K562 (cell line): ENCODE measurements at regions not wholly inside any gene's neighbourhood (a gene's known extent, or its start where the extent isn't known, plus 50 kb on each side); places are given as distances from the start of the nearest gene placed in this dataset.

Source experiments
- ATAC-seq: fragments of 200-7000 bp; cut with Tn5 transposase; 3 replicates; pipeline ENCODE4 v1.9.1; 2020; ENCODE audit warnings: moderate library complexity
- BruUV-seq: library from RNA; stranded (reverse); fragments of 400-500 nt; replicated peaks from 2 replicates; lab custom pipeline; 2021; lab: Mats Ljungman, UMichigan
- CTCF ChIA-PET: fragments of 300-600 bp; formaldehyde crosslinking; extraction: SDS; loops from one replicate; lab custom pipeline; 2021; ENCODE audit warnings: low intra/inter-chr PET ratio; lab: Yijun Ruan, JAX
- POLR2A ChIA-PET: fragments of 300-600, 350-650 bp; sonication (Branson Sonifier 250); formaldehyde crosslinking; extraction: SDS; loops from one replicate; lab custom pipeline; 2021; ENCODE audit warnings: antibody characterized with exemption, inconsistent platforms; lab: Yijun Ruan, JAX
- DNase-seq, 4 experiments: peaks; one replicate each; pipeline versions ENCODE4 v3.0.0 to v3.0.0-alpha.2; 2011 to 2018; ENCODE audit warnings: low spot score in 3 of 4, mixed read lengths in 3 of 4; ENCODE audit errors: extremely low read depth in 1 of 4
- FAIRE-seq: peaks from 2 replicates; lab custom pipeline; 2011; peaks lifted over from hg19 to GRCh38; lab: Jason Lieb, UNC
- H2AFZ ChIP-seq: 2 replicates; pipeline ENCODE4 v1.6.0; 2011; ENCODE audit warnings: low read depth, low read length, control low read depth, inconsistent platforms
- H3K27ac ChIP-seq: fragments of 200-600 bp; 3 replicates; pipeline ENCODE4 v1.8.0; 2011; ENCODE audit warnings: low read depth, mild to moderate bottlenecking, control low read depth, inconsistent platforms, low read length, moderate library complexity, mixed read lengths; ENCODE audit errors: extremely low read depth
- H3K27me3 ChIP-seq, 2 experiments: fragments of 300-600 bp in 1 of 2; 2 replicates in 1 of 2; 3 replicates in 1 of 2; pipeline versions ENCODE4 v1.6.0 to v1.8.0; 2011; ENCODE audit warnings: inconsistent platforms in 2 of 2, low read length in 2 of 2, mild to moderate bottlenecking in 1 of 2, mixed read lengths in 1 of 2, moderate library complexity in 1 of 2; ENCODE audit not compliant: control insufficient read depth in 2 of 2, insufficient read depth in 2 of 2
- H3K36me3 ChIP-seq: fragments of 300-600 bp; 3 replicates; pipeline ENCODE4 v1.8.0; 2011; ENCODE audit warnings: mild to moderate bottlenecking, low read length, inconsistent platforms; ENCODE audit not compliant: control insufficient read depth, insufficient read depth
- H3K4me1 ChIP-seq, 2 experiments: fragments of 200-600 bp in 1 of 2; replicated peaks in 1 of 2; 2 replicates in 1 of 2; 3 replicates in 1 of 2; pipeline versions ENCODE4 v1.5.1 to v1.8.0; 2011; ENCODE audit warnings: inconsistent platforms in 2 of 2, low read length in 2 of 2, mild to moderate bottlenecking in 1 of 2, mixed read lengths in 1 of 2, moderate library complexity in 1 of 2; ENCODE audit not compliant: control insufficient read depth in 2 of 2, insufficient read depth in 2 of 2
- H3K4me2 ChIP-seq: 2 replicates; pipeline ENCODE4 v1.6.1; 2011; ENCODE audit warnings: low read length, control low read depth, inconsistent platforms, mixed read lengths; ENCODE audit not compliant: insufficient read depth
- H3K4me3 ChIP-seq: fragments of 200-600 bp; sonication (generic), shearing (Covaris generic); 2 replicates; pipeline ENCODE4 v1.5.1; 2016; ENCODE audit warnings: control low read depth, inconsistent platforms
- H3K79me2 ChIP-seq: fragments of 200-600 bp; 3 replicates; pipeline ENCODE4 v1.8.0; 2011; ENCODE audit warnings: low read length, inconsistent platforms; ENCODE audit not compliant: control insufficient read depth, insufficient read depth
- H3K9ac ChIP-seq, 2 experiments: 2 replicates each; pipeline versions ENCODE4 v1.6.0 to v1.6.1; 2011; ENCODE audit warnings: low read depth in 2 of 2, low read length in 2 of 2, control low read depth in 1 of 2, inconsistent platforms in 1 of 2, mild to moderate bottlenecking in 1 of 2, mixed read lengths in 1 of 2; ENCODE audit not compliant: insufficient read depth in 1 of 2
- H3K9me1 ChIP-seq: one replicate; pipeline ENCODE4 v1.6.0; 2011; ENCODE audit warnings: inconsistent platforms, mild to moderate bottlenecking, low read length, moderate library complexity; ENCODE audit not compliant: control insufficient read depth, insufficient read depth
- H3K9me3 ChIP-seq: replicated peaks from 2 replicates; pipeline ENCODE4 v1.5.1; 2011; ENCODE audit warnings: low read depth, low read length, inconsistent platforms; ENCODE audit not compliant: control insufficient read depth, insufficient read depth
- H4K20me1 ChIP-seq: replicated peaks from 2 replicates; pipeline ENCODE4 v1.6.1; 2011; ENCODE audit warnings: low read length, inconsistent platforms, mixed read lengths; ENCODE audit not compliant: control insufficient read depth, insufficient read depth
- CBX3 ChIP-seq, 2 experiments: IDR thresholded peaks; 1 replicate in 1 of 2; 2 replicates in 1 of 2; pipeline ENCODE4 v1.6.1; 2012; ENCODE audit warnings: inconsistent platforms in 2 of 2, low read length in 2 of 2, borderline replicate concordance in 1 of 2, control low read depth in 1 of 2
- FIP1L1 ChIP-seq: fragments of 200-400 bp; formaldehyde crosslinking; IDR thresholded peaks from 2 replicates; pipeline ENCODE4 v1.6.1; 2018; ENCODE audit warnings: mild to moderate bottlenecking, low read depth, low read length; ENCODE audit not compliant: poor library complexity, severe bottlenecking
- HCFC1 ChIP-seq: IDR thresholded peaks from 2 replicates; pipeline ENCODE4 v1.6.1; 2012; ENCODE audit warnings: low read depth, low read length, improper control_type of control experiment
- HMG20A ChIP-seq: fragments of 450-650 bp; formaldehyde crosslinking; conservative IDR thresholded peaks from 2 replicates; pipeline ENCODE4 v1.4.0; 2020; ENCODE audit warnings: mild to moderate bottlenecking, mixed read lengths
- MYBL2 ChIP-seq, 2 experiments: fragments of 450-650 bp in 1 of 2; sonication (generic) in 1 of 2; formaldehyde crosslinking in 1 of 2; IDR thresholded peaks; 2 replicates each; pipeline versions ENCODE4 v1.6.1 to v1.8.1; 2017 to 2022; ENCODE audit warnings: borderline replicate concordance in 1 of 2, inconsistent platforms in 1 of 2, low read depth in 1 of 2, mild to moderate bottlenecking in 1 of 2, missing genetic modification reagents in 1 of 2, moderate library complexity in 1 of 2
- TSC22D4 ChIP-seq: fragments of 450-650 bp; IDR thresholded peaks from 2 replicates; pipeline ENCODE4 v1.6.1; 2016; ENCODE audit warnings: missing genetic modification characterization, missing biosample characterization, control low read depth
- ZC3H4 ChIP-seq: sonication (generic); formaldehyde crosslinking; IDR thresholded peaks from 2 replicates; pipeline ENCODE4 v1.9.0; 2021; ENCODE audit warnings: missing genetic modification reagents, borderline replicate concordance
- ZNF77 ChIP-seq: fragments of 250-450 bp; sonication (Bioruptor Pico); IDR thresholded peaks from 2 replicates; pipeline ENCODE4 v1.5.0; 2020
- WGBS: fragments of 100-300 bp; shearing (Covaris generic); methylation state at CpG from one replicate; pipeline ENCODE4 v1.1.6; 2016; ENCODE audit warnings: low coverage, mixed read lengths; ENCODE audit not compliant: insufficient coverage; ENCODE audit errors: missing lambda C conversion rate; 5-methylcytosine and 5-hydroxymethylcytosine counted together
- in situ Hi-C: fragments of 300-500 bp; cut with MboI; formaldehyde crosslinking; loops from 4 replicates; pipeline ENCODE4 v1.15.0; 2018; ENCODE audit warnings: inconsistent platforms, mixed read lengths
- intact Hi-C: fragments of 100-400 bp; cut with micrococcal nuclease; formaldehyde crosslinking; loops from 2 replicates; pipeline ENCODE4 v1.14.2; 2022
- TF ChIP-seq, protein P1 (sequence below): IDR thresholded peaks from 2 replicates; pipeline ENCODE4 v1.6.1; 2012; ENCODE audit warnings: low read depth, low read length, improper control_type of control experiment, borderline replicate concordance
- TF ChIP-seq, protein P2 (sequence below): fragments of 450-650 bp; IDR thresholded peaks from 2 replicates; pipeline ENCODE4 v1.6.1; 2016; ENCODE audit warnings: borderline replicate concordance
- TF ChIP-seq, protein P3 (sequence below), 3 experiments: IDR thresholded peaks in 2 of 3; conservative IDR thresholded peaks in 1 of 3; 2 replicates each; pipeline ENCODE4 v1.5.1; 2011 to 2012; ENCODE audit warnings: low read length in 3 of 3, mild to moderate bottlenecking in 3 of 3, control low read depth in 2 of 3, improper control_type of control experiment in 1 of 3, inconsistent platforms in 1 of 3, low read depth in 1 of 3, mixed read lengths in 1 of 3, moderate library complexity in 1 of 3; ENCODE audit not compliant: insufficient read depth in 2 of 3
- TF ChIP-seq, protein P4 (sequence below): conservative IDR thresholded peaks from 2 replicates; pipeline ENCODE4 v1.6.1; 2011; ENCODE audit warnings: low read depth, mild to moderate bottlenecking, low read length; ENCODE audit not compliant: control insufficient read depth

DNA sequence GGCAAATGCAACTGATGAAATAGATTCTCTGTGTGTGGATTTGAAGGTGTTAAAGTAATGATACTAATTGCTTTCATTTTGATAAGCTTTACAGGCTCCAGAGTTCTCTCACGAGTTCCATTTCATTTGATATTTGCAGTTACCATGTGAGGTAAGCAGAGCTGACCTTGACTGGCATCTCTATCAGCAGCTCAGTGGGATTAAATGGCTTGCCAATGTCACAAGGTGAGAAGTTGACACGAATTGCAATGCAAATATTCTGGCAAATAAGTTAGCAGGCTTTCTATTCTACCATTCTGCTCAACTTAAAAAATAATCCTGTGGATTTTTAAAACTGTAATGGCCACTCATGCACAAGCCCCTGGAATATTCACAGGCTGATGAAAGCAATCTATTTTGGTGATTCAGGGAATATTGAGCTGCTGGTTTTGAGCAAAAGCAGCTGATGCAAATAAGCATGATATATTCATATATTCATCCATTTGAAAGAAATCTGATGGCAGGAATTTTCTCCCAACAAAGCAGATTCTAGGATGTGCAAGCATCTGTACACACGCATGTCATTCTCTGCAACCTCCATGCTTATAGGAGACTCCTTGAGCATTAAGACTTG lies 64.5 kb upstream of the ANKRD1 start (continued):
- TF ChIP-seq, protein P1, sequence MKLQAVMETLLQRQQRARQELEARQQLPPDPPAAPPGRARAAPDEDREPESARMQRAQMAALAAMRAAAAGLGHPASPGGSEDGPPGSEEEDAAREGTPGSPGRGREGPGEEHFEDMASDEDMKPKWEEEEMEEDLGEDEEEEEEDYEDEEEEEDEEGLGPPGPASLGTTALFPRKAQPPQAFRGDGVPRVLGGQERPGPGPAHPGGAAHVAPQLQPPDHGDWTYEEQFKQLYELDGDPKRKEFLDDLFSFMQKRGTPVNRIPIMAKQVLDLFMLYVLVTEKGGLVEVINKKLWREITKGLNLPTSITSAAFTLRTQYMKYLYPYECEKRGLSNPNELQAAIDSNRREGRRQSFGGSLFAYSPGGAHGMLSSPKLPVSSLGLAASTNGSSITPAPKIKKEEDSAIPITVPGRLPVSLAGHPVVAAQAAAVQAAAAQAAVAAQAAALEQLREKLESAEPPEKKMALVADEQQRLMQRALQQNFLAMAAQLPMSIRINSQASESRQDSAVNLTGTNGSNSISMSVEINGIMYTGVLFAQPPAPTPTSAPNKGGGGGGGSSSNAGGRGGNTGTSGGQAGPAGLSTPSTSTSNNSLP: no peak
- TF ChIP-seq, protein P2, sequence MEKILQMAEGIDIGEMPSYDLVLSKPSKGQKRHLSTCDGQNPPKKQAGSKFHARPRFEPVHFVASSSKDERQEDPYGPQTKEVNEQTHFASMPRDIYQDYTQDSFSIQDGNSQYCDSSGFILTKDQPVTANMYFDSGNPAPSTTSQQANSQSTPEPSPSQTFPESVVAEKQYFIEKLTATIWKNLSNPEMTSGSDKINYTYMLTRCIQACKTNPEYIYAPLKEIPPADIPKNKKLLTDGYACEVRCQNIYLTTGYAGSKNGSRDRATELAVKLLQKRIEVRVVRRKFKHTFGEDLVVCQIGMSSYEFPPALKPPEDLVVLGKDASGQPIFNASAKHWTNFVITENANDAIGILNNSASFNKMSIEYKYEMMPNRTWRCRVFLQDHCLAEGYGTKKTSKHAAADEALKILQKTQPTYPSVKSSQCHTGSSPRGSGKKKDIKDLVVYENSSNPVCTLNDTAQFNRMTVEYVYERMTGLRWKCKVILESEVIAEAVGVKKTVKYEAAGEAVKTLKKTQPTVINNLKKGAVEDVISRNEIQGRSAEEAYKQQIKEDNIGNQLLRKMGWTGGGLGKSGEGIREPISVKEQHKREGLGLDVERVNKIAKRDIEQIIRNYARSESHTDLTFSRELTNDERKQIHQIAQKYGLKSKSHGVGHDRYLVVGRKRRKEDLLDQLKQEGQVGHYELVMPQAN: no peak
- TF ChIP-seq HCFC1: no peak
- no peak for TF ChIP-seq MYBL2 (IDR thresholded peaks at IDR 0.05; ENCODE audit: low read depth)
- no peak for TF ChIP-seq MYBL2 (CRISPR knock-in tag; IDR thresholded peaks at IDR 0.05; ENCODE audit: borderline replicate concordance)

DNA sequence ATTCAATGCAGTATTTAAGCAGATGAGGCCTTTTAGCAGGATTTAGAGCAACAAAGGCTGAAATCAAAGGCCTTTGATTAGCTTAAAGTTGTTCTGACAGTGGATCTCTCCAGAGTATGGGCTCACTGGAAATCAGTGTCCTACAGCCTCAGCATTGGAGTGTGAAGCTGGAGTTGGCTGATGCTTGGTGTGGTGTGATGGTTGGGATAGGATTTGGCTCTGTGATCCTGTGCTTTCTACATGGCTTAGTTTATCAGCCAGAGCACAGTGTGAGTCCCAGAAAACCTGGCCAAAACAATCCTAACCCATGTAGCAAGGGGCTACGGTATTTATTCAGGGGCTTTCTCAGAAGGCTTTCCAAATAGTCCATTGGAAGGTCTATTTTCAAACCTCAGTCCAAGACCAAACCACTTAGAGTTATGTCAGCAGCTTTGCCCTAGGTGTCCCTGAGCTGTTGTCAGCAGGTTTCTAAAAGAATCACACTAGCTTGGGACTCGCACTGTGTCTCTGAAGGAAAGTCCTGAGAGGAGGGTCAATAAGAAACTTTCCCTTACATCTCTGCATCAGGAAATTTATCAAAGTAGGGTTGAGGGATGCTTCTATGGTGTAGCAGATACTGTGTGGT lies 65.4 kb upstream of the ANKRD1 start:
- WGBS: 0% methylated on average over 2 of the region's 2 CpGs
- no peak overlapping the region for H3K4me2 ChIP-seq
- TF ChIP-seq CBX3 (IDR thresholded peaks at IDR 0.05; ENCODE audit: borderline replicate concordance in 1 of 2, low read length in 2 of 2): no peak
- TF ChIP-seq HMG20A (CRISPR knock-in tag): no peak
- TF ChIP-seq, protein P3, sequence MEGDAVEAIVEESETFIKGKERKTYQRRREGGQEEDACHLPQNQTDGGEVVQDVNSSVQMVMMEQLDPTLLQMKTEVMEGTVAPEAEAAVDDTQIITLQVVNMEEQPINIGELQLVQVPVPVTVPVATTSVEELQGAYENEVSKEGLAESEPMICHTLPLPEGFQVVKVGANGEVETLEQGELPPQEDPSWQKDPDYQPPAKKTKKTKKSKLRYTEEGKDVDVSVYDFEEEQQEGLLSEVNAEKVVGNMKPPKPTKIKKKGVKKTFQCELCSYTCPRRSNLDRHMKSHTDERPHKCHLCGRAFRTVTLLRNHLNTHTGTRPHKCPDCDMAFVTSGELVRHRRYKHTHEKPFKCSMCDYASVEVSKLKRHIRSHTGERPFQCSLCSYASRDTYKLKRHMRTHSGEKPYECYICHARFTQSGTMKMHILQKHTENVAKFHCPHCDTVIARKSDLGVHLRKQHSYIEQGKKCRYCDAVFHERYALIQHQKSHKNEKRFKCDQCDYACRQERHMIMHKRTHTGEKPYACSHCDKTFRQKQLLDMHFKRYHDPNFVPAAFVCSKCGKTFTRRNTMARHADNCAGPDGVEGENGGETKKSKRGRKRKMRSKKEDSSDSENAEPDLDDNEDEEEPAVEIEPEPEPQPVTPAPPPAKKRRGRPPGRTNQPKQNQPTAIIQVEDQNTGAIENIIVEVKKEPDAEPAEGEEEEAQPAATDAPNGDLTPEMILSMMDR (IDR thresholded peaks at IDR 0.05 in 2 of 3, conservative IDR thresholded peaks at IDR 0.05 in 1 of 3; ENCODE audit: insufficient read depth in 2 of 3, low read depth in 1 of 3, low read length in 3 of 3): no peak
- TF ChIP-seq FIP1L1: no peak
- TF ChIP-seq ZC3H4 (CRISPR knock-in tag): no peak
- TF ChIP-seq, protein P4, sequence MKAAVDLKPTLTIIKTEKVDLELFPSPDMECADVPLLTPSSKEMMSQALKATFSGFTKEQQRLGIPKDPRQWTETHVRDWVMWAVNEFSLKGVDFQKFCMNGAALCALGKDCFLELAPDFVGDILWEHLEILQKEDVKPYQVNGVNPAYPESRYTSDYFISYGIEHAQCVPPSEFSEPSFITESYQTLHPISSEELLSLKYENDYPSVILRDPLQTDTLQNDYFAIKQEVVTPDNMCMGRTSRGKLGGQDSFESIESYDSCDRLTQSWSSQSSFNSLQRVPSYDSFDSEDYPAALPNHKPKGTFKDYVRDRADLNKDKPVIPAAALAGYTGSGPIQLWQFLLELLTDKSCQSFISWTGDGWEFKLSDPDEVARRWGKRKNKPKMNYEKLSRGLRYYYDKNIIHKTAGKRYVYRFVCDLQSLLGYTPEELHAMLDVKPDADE: no peak
- TF ChIP-seq TSC22D4 (tag): no peak
- TF ChIP-seq ZNF77 (CRISPR knock-in tag): no peak

More for the DNA sequence above, 65.4 kb upstream of the ANKRD1 start:
- FAIRE-seq (no peak), ATAC-seq (no peak), DNase-seq (no peak)
- no peaks in the 10 kb centered on the region for H3K4me1 ChIP-seq
- in situ Hi-C loops (no loop called here), intact Hi-C loops (no loop called here)
- H3K27me3 ChIP-seq: peaks cover 0 to 5% of the 10 kb centered on the region in 2 experiments; a peak in 2 of 5 replicates
- H3K27ac ChIP-seq: no peak overlapping the region
- no peaks in the 10 kb centered on the region for H4K20me1 ChIP-seq
- no TSS peak for BruUV-seq
- H3K9me3 ChIP-seq: no peaks in the 10 kb centered on the region
- H3K9me1 ChIP-seq: no peaks in the 10 kb centered on the region
- no peaks in the 10 kb centered on the region for H3K36me3 ChIP-seq
- H3K4me3 ChIP-seq: no peak overlapping the region
- POLR2A ChIA-PET: no interaction called here
- CTCF ChIA-PET: no interaction called here
- no peak overlapping the region for H3K9ac ChIP-seq
- H2AFZ ChIP-seq: no peak overlapping the region
- H3K79me2 ChIP-seq: no peaks in the 10 kb centered on the region
